ENCODE measurements at regions not wholly inside any gene's neighbourhood (a gene's known extent, or its start where the extent isn't known, plus 50 kb on each side); places are given as distances from the start of the nearest gene placed in this dataset.
"Not testable (repeated sequence)": the region's sequence is repeated elsewhere in the genome, so short reads cannot be mapped to it uniquely, and the experiment has no call there.

GRCh38 chr5:89327608-89328007 is 444.6 kb upstream of the MEF2C start:
- no peak for DNase-seq
- intact Hi-C loops (cut with DNase I; ENCODE audit: low total_unique reads) (no loop called here), in situ Hi-C loops (cut with MboI; ENCODE audit: low pct_ligation_motif_present in 1 of 4, low pct_unique_long_range_greater_than_20kb in 1 of 4, low sequenced_read_pairs in 3 of 4) (no loop called here)
- peaks cover 0 to 6% (median 0%) of the 10 kb centered on the region in 4 donors for H3K4me1 ChIP-seq
- TF ChIP-seq POLR2AphosphoS5 (IDR thresholded peaks at IDR 0.05) (no peak), POLR2A (IDR thresholded peaks at IDR 0.05) (no peak), CTCF (IDR thresholded peaks at IDR 0.05) (no peak), EP300 (IDR thresholded peaks at IDR 0.05; ENCODE audit: low read depth) (no peak)
- 35 to 42% methylated on average over 2 to 3 of the region's 3 CpGs for whole genome bisulfite sequencing, 2 donors (ENCODE audit: low coverage in 1 of 2)
- no peak overlapping the region for H3K27ac ChIP-seq
- no peaks in the 10 kb centered on the region for H3K27me3 ChIP-seq
- no peaks in the 10 kb centered on the region for H3K36me3 ChIP-seq
- no peak overlapping the region for H3K4me3 ChIP-seq
- H3K9me3 ChIP-seq, result no peaks in the 10 kb centered on the region

- H3K4me3 ChIP-seq, result no peak overlapping the region
- no peaks in the 10 kb centered on the region for H3K27me3 ChIP-seq
- H3K36me3 ChIP-seq, result no peaks in the 10 kb centered on the region
- H3K4me1 ChIP-seq, result peaks cover 0 to 6% (median 0%) of the 10 kb centered on the region in 4 donors
- no peaks in the 10 kb centered on the region for H3K9me3 ChIP-seq
- intact Hi-C loops (cut with DNase I; ENCODE audit: low total_unique reads), result no loop called here
- no peak for DNase-seq
- TF ChIP-seq POLR2AphosphoS5 (IDR thresholded peaks at IDR 0.05) (no peak), EP300 (IDR thresholded peaks at IDR 0.05; ENCODE audit: low read depth) (no peak), CTCF (IDR thresholded peaks at IDR 0.05) (no peak), POLR2A (IDR thresholded peaks at IDR 0.05) (no peak)
- no peak overlapping the region for H3K27ac ChIP-seq
- in situ Hi-C loops (cut with MboI; ENCODE audit: low pct_ligation_motif_present in 1 of 4, low pct_unique_long_range_greater_than_20kb in 1 of 4, low sequenced_read_pairs in 3 of 4), result no loop called here
Observed at GRCh38 chr5:89324990-89325389, 442.0 kb upstream of the MEF2C start.

GRCh38 chr5:89320421-89321277 is 437.7 kb upstream of the MEF2C start:
- H3K27me3 ChIP-seq, result no peaks in the 10 kb centered on the region
- in situ Hi-C loops (cut with MboI; ENCODE audit: low pct_ligation_motif_present in 1 of 4, low pct_unique_long_range_greater_than_20kb in 1 of 4, low sequenced_read_pairs in 3 of 4), result no loop called here
- TF ChIP-seq CTCF (IDR thresholded peaks at IDR 0.05) (no peak), POLR2A (IDR thresholded peaks at IDR 0.05) (no peak), POLR2AphosphoS5 (IDR thresholded peaks at IDR 0.05) (no peak), EP300 (IDR thresholded peaks at IDR 0.05; ENCODE audit: low read depth) (no peak)
- 60 to 73% methylated on average over 3 of the region's 3 CpGs for WGBS, 2 donors (ENCODE audit: low coverage in 1 of 2)
- no peaks in the 10 kb centered on the region for H3K36me3 ChIP-seq
- DNase-seq, result no peak
- H3K4me1 ChIP-seq, result peaks cover 0 to under 1% (median under 1%) of the 10 kb centered on the region in 4 donors
- no peak overlapping the region for H3K27ac ChIP-seq
- H3K4me3 ChIP-seq, result no peak overlapping the region
- intact Hi-C loops (cut with DNase I; ENCODE audit: low total_unique reads), result no loop called here
- H3K9me3 ChIP-seq, result no peaks in the 10 kb centered on the region

- H3K4me1 ChIP-seq, result peaks cover 0 to 17% (median 7%) of the 10 kb centered on the region in 4 donors
- intact Hi-C loops (cut with DNase I; ENCODE audit: low total_unique reads); H3K36me3 ChIP-seq; H3K27me3 ChIP-seq; DNase-seq; H3K4me3 ChIP-seq; H3K27ac ChIP-seq; in situ Hi-C loops (cut with MboI; ENCODE audit: low pct_ligation_motif_present in 1 of 4, low pct_unique_long_range_greater_than_20kb in 1 of 4, low sequenced_read_pairs in 3 of 4); H3K9me3 ChIP-seq: not testable (repeated sequence)
- 97% methylated on average over 20 of the region's 20 CpGs; no CpG with 5 or more reads in 1 of the 2 donors for WGBS, 2 donors (ENCODE audit: low coverage in 1 of 2)
Observed at GRCh38 chr5:89317838-89318237, 434.9 kb upstream of the MEF2C start.
